SK-N-SH (cell line): ENCODE measurements at regions not wholly inside any gene's neighbourhood (a gene's known extent, or its start where the extent isn't known, plus 50 kb on each side); places are given as distances from the start of the nearest gene placed in this dataset.

Experiments used
- CTCF ChIA-PET: fragments of 300-600, 350-600 bp; formaldehyde crosslinking; extraction: SDS; loops from one replicate; lab custom pipeline; 2021; lab: Yijun Ruan, JAX
- POLR2A ChIA-PET: fragments of 350-600 bp; sonication (Branson Sonifier 250); formaldehyde crosslinking; extraction: SDS; loops from one replicate; lab custom pipeline; 2020; ENCODE audit warnings: antibody characterized with exemption, inconsistent platforms; lab: Yijun Ruan, JAX
- DNase-seq: peaks from one replicate; pipeline ENCODE4 v3.0.0; 2012
- H2AFZ ChIP-seq: fragments of 200-600 bp; sonication (generic); 2 replicates; pipeline ENCODE4 v1.8.1; 2016; ENCODE audit warnings: antibody characterized with exemption, mild to moderate bottlenecking, low read depth
- H3F3A ChIP-seq: fragments of 200-600 bp; sonication (generic); replicated peaks from 2 replicates; pipeline ENCODE3; 2016; ENCODE audit warnings: antibody characterized with exemption, mild to moderate bottlenecking; ENCODE audit not compliant: insufficient read depth
- H3K27ac ChIP-seq, 2 experiments: fragments of 200-500 bp in 1 of 2; fragments of 200-600 bp in 1 of 2; sonication (Bioruptor generic) in 1 of 2; sonication (generic), shearing (Covaris generic) in 1 of 2; 2 replicates each; pipeline versions ENCODE4 v1.5.1 to v1.6.1; 2014 to 2016; ENCODE audit warnings: low read depth in 2 of 2, inconsistent platforms in 1 of 2, low read length in 1 of 2, mild to moderate bottlenecking in 1 of 2, mixed read lengths in 1 of 2
- H3K27me3 ChIP-seq: fragments of 200-600 bp; sonication (generic), shearing (Covaris generic); 2 replicates; pipeline ENCODE4 v1.6.1; 2016; ENCODE audit warnings: mixed run types; ENCODE audit not compliant: insufficient read depth
- H3K36me3 ChIP-seq, 2 experiments: fragments of 200-500 bp in 1 of 2; fragments of 200-600 bp in 1 of 2; sonication (Bioruptor generic) in 1 of 2; sonication (generic) in 1 of 2; replicated peaks in 1 of 2; 2 replicates each; pipeline versions ENCODE3 to v1.5.1; 2014 to 2016; ENCODE audit warnings: low read length in 1 of 2, mild to moderate bottlenecking in 1 of 2; ENCODE audit not compliant: insufficient read depth in 2 of 2, control insufficient read depth in 1 of 2
- H3K4me1 ChIP-seq, 2 experiments: fragments of 200-500 bp in 1 of 2; fragments of 200-600 bp in 1 of 2; sonication (Bioruptor generic) in 1 of 2; sonication (generic), shearing (Covaris generic) in 1 of 2; 2 replicates each; pipeline versions ENCODE4 v1.5.1 to v1.6.1; 2014 to 2016; ENCODE audit warnings: low read depth in 1 of 2, low read length in 1 of 2, mixed run types in 1 of 2; ENCODE audit not compliant: insufficient read depth in 2 of 2, control insufficient read depth in 1 of 2
- H3K4me2 ChIP-seq: fragments of 200-600 bp; sonication (generic), shearing (Covaris generic); 2 replicates; pipeline ENCODE4 v1.6.1; 2017; ENCODE audit warnings: mixed run types
- H3K4me3 ChIP-seq, 2 experiments: fragments of 200-500 bp in 1 of 2; fragments of 200-600 bp in 1 of 2; sonication (Bioruptor generic) in 1 of 2; sonication (generic), shearing (Covaris generic) in 1 of 2; 2 replicates each; pipeline versions ENCODE4 v1.5.1 to v1.8.1; 2014 to 2016; ENCODE audit warnings: low read depth in 2 of 2, inconsistent platforms in 1 of 2, low read length in 1 of 2, mild to moderate bottlenecking in 1 of 2, mixed read lengths in 1 of 2, moderate library complexity in 1 of 2
- H3K79me2 ChIP-seq: fragments of 200-600 bp; sonication (generic); 2 replicates; pipeline ENCODE4 v1.8.1; 2017; ENCODE audit warnings: mild to moderate bottlenecking; ENCODE audit not compliant: insufficient read depth
- H3K9ac ChIP-seq: fragments of 200-600 bp; sonication (generic); 2 replicates; pipeline ENCODE4 v1.6.1; 2017; ENCODE audit warnings: mixed run types
- H3K9me2 ChIP-seq: fragments of 200-600 bp; sonication (generic); 2 replicates; pipeline ENCODE4 v1.6.1; 2017; ENCODE audit warnings: mixed run types
- H3K9me3 ChIP-seq: fragments of 200-600 bp; sonication (generic); 2 replicates; pipeline ENCODE4 v1.6.1; 2017; ENCODE audit warnings: mixed run types, mild to moderate bottlenecking, moderate library complexity
- H4K20me1 ChIP-seq: fragments of 200-600 bp; sonication (generic); 2 replicates; pipeline ENCODE4 v1.6.1; 2017; ENCODE audit warnings: mild to moderate bottlenecking, mixed run types; ENCODE audit not compliant: insufficient read depth
- CHD2 ChIP-seq: fragments of 150-350 bp; IDR thresholded peaks from 2 replicates; pipeline ENCODE4 v1.6.1; 2018; ENCODE audit warnings: low read length; ENCODE audit not compliant: partially characterized antibody
- FOSL2 ChIP-seq: IDR thresholded peaks from 2 replicates; pipeline ENCODE4 v1.4.0; 2012; ENCODE audit warnings: low read depth, mild to moderate bottlenecking, moderate library complexity, borderline replicate concordance
- FOXJ3 ChIP-seq: sonication (generic); formaldehyde crosslinking; IDR thresholded peaks from 2 replicates; pipeline ENCODE4 v1.5.1; 2020; ENCODE audit warnings: mild to moderate bottlenecking, missing genetic modification reagents
- FOXM1 ChIP-seq: IDR thresholded peaks from 2 replicates; pipeline ENCODE4 v1.4.0; 2012; ENCODE audit warnings: low read depth, mild to moderate bottlenecking
- GABPA ChIP-seq: IDR thresholded peaks from 2 replicates; pipeline ENCODE4 v1.4.0; 2012; ENCODE audit warnings: low read depth, mild to moderate bottlenecking
- GATA2 ChIP-seq: sonication (generic); formaldehyde crosslinking; IDR thresholded peaks from 2 replicates; pipeline ENCODE4 v1.5.0; 2020; ENCODE audit warnings: mild to moderate bottlenecking, missing genetic modification reagents
- IRF3 ChIP-seq: fragments of 150-350 bp; IDR thresholded peaks from 2 replicates; pipeline ENCODE4 v1.6.1; 2016; ENCODE audit warnings: mild to moderate bottlenecking, low read depth, low read length
- JUND ChIP-seq: IDR thresholded peaks from 2 replicates; pipeline ENCODE4 v1.4.0; 2012
- MAX ChIP-seq: IDR thresholded peaks from 2 replicates; pipeline ENCODE4 v1.4.0; 2012; ENCODE audit warnings: low read depth
- MEF2A ChIP-seq: IDR thresholded peaks from 2 replicates; pipeline ENCODE4 v1.4.0; 2012; ENCODE audit warnings: low read depth, borderline replicate concordance
- NFIC ChIP-seq: IDR thresholded peaks from 2 replicates; pipeline ENCODE4 v1.4.0; 2012; ENCODE audit warnings: borderline replicate concordance
- NRF1 ChIP-seq: IDR thresholded peaks from 2 replicates; pipeline ENCODE4 v1.6.1; 2012; ENCODE audit warnings: low read depth, mild to moderate bottlenecking, low read length
- POLR2AphosphoS5 ChIP-seq: IDR thresholded peaks from 2 replicates; pipeline ENCODE4 v1.6.1; 2012; ENCODE audit warnings: low read depth, low read length
- RCOR1 ChIP-seq: fragments of 150-350 bp; IDR thresholded peaks from 2 replicates; pipeline ENCODE4 v1.6.1; 2017; ENCODE audit warnings: antibody characterized with exemption, low read length
- RFX5 ChIP-seq: IDR thresholded peaks from 2 replicates; pipeline ENCODE4 v1.6.1; 2012; ENCODE audit warnings: mild to moderate bottlenecking, improper control_type of control experiment, low read length
- TCF12 ChIP-seq: IDR thresholded peaks from 2 replicates; pipeline ENCODE4 v1.4.0; 2012
- TEAD4 ChIP-seq: IDR thresholded peaks from 2 replicates; pipeline ENCODE4 v1.4.0; 2012; ENCODE audit warnings: mild to moderate bottlenecking, borderline replicate concordance; ENCODE audit not compliant: insufficient read depth
- USF2 ChIP-seq: fragments of 150-350 bp; IDR thresholded peaks from 2 replicates; pipeline ENCODE4 v1.6.1; 2017; ENCODE audit warnings: antibody characterized with exemption, low read length, low read depth, borderline replicate concordance
- WGBS: methylation state at CpG from one replicate; pipeline ENCODE4 v1.1.6; 2017; ENCODE audit warnings: low lambda C conversion rate; 5-methylcytosine and 5-hydroxymethylcytosine counted together

GRCh38 chr1:93013145-93014065 is 52.1 kb upstream of the DIPK1A start:
- no peak overlapping the region for H3K4me3 ChIP-seq
- H3K9ac ChIP-seq, result no peak overlapping the region
- WGBS, result 87% methylated on average over 4 of the region's 4 CpGs
- ChIA-PET POLR2A (no interaction called here), CTCF (interaction anchor here (1.2 to 3.4 kb wide), 5 partner anchors 9 to 155 kb away, joined by 3 to 15 read pairs (median 5); no protein-coding TSS in a partner anchor)
- H3K79me2 ChIP-seq, result no peaks in the 10 kb centered on the region
- H3K9me3 ChIP-seq, result no peaks in the 10 kb centered on the region
- H2AFZ ChIP-seq, result no peak overlapping the region
- H3K36me3 ChIP-seq, result no peaks in the 10 kb centered on the region
- no peak overlapping the region for H3K4me2 ChIP-seq
- H3K9me2 ChIP-seq, result no peaks in the 10 kb centered on the region
- H4K20me1 ChIP-seq, result no peaks in the 10 kb centered on the region
- H3F3A ChIP-seq, result peaks cover 4% of the 10 kb centered on the region
- H3K27ac ChIP-seq, result no peak overlapping the region
- H3K27me3 ChIP-seq, result no peaks in the 10 kb centered on the region; the same call in 1 of the 2 replicates
- TF ChIP-seq FOXJ3 (no peak), IRF3 (no peak), RCOR1 (no peak), MAX (no peak), GABPA (no peak), USF2 (no peak), FOSL2 (no peak), NRF1 (no peak), POLR2AphosphoS5 (no peak), TEAD4 (no peak), CHD2 (no peak), JUND (no peak), TCF12 (no peak), FOXM1 (no peak), GATA2 (CRISPR knock-in tag) (no peak), NFIC (no peak), RFX5 (no peak), MEF2A (no peak)
- DNase-seq, result no peak
- peaks cover 0 to 33% of the 10 kb centered on the region in 2 experiments; a peak in 2 of 4 replicates for H3K4me1 ChIP-seq
